22Rv1 (cell line): ENCODE measurements at regions not wholly inside any gene's neighbourhood (a gene's known extent, or its start where the extent isn't known, plus 50 kb on each side); places are given as distances from the start of the nearest gene placed in this dataset.

Source experiments
- ZFX ChIP-seq: fragments of 450-650 bp; IDR thresholded peaks from 2 replicates; pipeline ENCODE4 v1.6.1; 2017; ENCODE audit warnings: antibody characterized with exemption, borderline replicate concordance
- TF ChIP-seq, protein P1 (sequence below): fragments of 450-650 bp; IDR thresholded peaks from 2 replicates; pipeline ENCODE4 v1.5.1; 2017; ENCODE audit warnings: mild to moderate bottlenecking

DNA sequence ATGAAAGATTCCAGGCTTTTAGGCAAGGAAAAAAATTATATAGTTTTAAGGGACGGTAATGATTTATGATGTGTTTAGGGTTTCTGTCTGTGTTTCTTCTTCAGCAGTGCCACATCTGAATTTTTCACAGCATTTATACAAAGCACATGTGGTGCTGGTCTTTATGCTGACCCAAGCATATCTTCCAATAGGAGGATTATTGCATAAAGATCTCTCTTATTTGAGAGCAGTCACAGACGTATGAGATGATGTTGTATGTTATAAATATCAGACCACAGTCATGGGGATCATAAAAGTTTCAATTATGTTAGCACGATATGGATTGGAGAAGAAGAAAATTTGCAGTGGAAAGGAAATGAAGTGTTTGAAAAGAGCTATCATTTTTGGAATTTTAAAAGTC lies 150.9 kb downstream of the RASEF start:
- TF ChIP-seq, protein P1, sequence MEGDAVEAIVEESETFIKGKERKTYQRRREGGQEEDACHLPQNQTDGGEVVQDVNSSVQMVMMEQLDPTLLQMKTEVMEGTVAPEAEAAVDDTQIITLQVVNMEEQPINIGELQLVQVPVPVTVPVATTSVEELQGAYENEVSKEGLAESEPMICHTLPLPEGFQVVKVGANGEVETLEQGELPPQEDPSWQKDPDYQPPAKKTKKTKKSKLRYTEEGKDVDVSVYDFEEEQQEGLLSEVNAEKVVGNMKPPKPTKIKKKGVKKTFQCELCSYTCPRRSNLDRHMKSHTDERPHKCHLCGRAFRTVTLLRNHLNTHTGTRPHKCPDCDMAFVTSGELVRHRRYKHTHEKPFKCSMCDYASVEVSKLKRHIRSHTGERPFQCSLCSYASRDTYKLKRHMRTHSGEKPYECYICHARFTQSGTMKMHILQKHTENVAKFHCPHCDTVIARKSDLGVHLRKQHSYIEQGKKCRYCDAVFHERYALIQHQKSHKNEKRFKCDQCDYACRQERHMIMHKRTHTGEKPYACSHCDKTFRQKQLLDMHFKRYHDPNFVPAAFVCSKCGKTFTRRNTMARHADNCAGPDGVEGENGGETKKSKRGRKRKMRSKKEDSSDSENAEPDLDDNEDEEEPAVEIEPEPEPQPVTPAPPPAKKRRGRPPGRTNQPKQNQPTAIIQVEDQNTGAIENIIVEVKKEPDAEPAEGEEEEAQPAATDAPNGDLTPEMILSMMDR = no peak
- TF ChIP-seq ZFX = no peak
